GM21381 (cell line): ENCODE measurements at regions not wholly inside any gene's neighbourhood (a gene's known extent, or its start where the extent isn't known, plus 50 kb on each side); places are given as distances from the start of the nearest gene placed in this dataset.
"Not testable (repeated sequence)": the region's sequence is repeated elsewhere in the genome, so short reads cannot be mapped to it uniquely, and the experiment has no call there.

Experiments
- ATAC-seq: cut with Tn5 transposase; IDR thresholded peaks from one replicate; pipeline ENCODE4 v1.9.1; 2021; ENCODE audit warnings: mild to moderate bottlenecking, moderate library complexity; ENCODE audit not compliant: unreplicated experiment

DNA sequence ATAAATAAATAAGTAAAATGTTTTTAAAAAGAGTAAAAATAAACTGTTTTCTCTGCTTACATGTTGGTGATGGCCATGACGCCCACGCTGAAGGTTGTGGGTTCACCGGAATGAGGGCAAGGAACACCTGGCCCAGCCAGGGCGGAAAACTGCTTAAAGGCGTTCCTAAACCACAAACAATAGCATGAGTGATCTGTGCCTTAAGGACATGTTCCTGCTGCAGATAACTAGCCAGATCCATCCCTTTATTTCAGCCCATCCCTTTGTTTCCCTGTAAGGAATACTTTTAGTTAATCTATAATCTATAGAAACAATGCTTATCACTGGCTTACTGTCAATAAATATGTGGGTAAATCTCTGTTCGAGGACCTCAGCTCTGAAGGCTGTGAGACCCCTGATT, 63.3 kb upstream of the CEP78 start:
- not testable (repeated sequence) for ATAC-seq

GRCh38 chr9:78171651-78172050, 64.2 kb upstream of the CEP78 start:
- no peak for ATAC-seq

- ATAC-seq: no peak
Observed at GRCh38 chr9:78169125-78169524, 66.8 kb upstream of the CEP78 start.

GRCh38 chr9:78167356-78167755, 68.5 kb upstream of the CEP78 start:
- no peak for ATAC-seq

GRCh38 chr9:78163834-78164233, 72.0 kb upstream of the CEP78 start:
- ATAC-seq: no peak

- no peak for ATAC-seq
Observed at GRCh38 chr9:78158286-78158685, 77.6 kb upstream of the CEP78 start.

DNA sequence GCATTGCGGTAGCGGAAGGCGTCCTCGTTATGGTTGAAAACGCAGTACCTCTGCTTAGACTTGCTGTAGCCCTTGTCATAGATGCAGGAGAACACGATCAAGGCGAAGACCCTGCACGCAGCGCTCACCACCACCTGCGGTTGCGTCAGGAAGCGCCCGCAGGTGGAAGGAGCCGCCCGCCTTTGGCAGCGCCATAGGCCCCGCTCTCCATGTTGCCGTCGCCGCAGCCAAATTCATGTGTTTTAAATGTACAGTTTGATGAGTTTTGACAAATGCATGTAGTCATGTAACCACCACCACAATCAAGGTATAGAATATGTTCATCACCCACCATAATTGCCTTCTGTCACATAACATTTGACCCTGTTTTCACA, 84.9 kb upstream of the CEP78 start:
- ATAC-seq: no peak

GRCh38 chr9:78150312-78150982, 85.4 kb upstream of the CEP78 start:
- no peak for ATAC-seq

DNA sequence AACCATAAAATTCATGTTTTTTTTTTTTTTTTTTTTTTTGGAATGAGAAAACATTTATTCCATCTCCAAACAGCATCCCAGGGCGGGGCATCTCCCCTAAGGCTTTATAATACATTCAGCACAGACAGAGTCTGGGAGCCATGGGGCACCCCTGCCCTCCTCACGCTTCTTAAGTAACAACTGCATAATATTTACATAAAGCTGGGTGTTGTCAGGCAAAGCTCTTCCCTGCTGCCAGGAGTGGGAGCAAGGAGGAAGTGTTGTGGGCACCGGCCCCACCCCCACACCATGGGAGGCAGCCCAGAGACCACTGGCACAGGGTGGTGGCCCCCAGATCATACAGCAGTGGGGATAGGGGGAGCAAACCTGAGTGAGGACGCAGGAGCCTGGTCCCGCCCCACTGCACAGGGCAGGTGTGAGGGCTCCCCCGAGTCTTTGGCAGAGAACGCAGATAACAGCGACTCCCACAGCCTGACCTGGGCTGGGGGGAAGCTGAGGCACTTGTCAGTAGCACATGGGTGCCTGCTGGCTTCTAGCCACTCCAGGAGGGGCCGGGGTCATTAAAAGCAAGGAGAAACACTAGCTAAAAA, 86.1 kb upstream of the CEP78 start:
- ATAC-seq: no peak

DNA sequence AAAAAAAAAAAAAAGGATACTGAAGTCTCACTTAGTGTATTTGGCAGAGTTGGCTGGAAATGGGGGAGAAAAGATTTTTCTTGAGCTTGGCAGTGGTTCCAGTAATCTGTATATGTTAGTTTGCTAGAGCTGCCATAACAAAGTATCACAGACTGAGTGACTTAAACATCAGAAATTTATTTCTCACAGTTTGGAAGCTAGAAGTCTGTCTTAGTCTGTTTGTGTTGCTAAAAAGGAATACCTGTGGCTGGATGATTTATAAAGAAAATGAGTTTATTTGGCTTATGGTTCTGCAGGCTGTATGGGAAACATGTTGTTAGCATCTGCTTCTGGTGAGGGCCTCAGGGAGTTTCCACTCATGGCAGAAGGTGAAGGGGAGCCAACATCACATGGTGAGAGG, 89.6 kb upstream of the CEP78 start:
- no peak for ATAC-seq

- ATAC-seq: no peak
Observed at GRCh38 chr9:78144663-78145377, 91.1 kb upstream of the CEP78 start.

DNA sequence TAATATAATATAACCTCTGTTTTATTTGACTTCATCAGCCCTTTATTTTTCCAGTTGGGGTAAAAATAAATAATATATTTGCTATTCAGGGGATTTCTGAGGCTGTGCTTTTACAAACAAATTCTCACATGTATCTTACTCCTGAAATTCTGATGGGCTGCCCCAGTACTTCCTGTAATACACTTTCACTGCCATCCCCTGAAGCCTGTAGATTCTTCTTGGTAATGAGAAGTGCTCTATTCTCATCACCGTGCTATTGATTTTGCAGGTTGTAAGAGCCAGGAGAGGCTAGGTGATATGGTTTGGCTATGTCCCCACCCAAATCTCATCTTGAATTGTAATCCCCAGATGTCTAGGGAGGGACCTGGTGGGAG, 91.9 kb upstream of the CEP78 start:
- ATAC-seq: no peak

- no peak for ATAC-seq
Observed at GRCh38 chr9:78143281-78144007, 92.4 kb upstream of the CEP78 start.

DNA sequence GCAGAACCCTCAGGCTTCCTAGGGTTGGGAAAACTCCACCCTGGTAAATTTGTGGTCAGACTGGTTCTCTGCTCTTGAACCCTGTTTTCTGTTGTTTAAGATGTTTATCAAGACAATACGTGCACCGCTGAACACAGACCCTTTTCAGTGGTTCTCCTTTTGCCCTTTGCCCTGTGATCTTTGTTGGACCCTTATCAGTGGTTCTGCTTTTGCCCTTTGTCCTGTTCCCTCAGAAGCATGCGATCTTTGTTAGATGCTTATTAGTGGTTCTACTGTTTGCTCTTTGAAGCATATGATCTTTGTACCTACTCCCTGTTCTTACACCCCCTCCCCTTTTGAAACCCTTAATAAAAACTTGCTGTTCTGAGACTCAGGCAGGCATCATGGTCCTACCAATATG, 93.6 kb upstream of the CEP78 start:
- not testable (repeated sequence) for ATAC-seq

DNA sequence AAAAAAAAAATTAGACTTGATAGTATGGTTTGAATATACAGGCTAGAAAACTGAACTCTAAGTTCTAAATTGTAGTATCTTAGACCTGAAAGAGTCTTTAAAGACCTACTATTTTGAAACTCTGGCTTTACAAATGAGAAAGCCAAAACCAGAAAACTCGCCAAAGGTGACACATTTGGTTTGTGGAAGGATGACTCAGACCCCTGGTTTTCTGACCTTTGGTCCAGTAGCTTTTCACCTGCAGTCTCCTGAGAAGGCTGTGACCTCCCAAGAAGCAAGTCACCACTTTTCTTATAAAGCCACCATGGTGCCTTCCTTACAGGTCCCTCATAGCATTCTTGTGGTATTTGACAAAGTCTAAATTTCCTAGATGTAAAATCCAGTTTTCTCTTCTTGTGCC, 102.1 kb upstream of the CEP78 start:
- ATAC-seq: peak; percentile 79

DNA sequence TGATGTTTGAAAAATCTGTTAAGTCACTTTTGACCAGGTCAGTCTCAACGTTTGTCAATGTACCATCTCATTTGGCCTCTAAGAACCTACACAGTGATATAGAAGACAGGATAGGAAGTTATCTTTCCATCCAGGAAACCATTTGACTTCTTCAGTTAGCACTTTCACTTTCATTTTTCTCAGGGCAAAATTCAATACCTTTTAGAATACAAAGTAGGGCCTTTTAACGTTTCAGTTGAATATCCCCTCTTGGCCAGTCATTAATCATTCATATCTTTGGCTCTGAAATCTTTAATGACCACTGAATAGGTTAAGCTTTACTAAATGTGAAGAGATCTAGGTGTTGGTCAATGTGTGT, 101.1 kb upstream of the GNAQ start:
- ATAC-seq: no peak

DNA sequence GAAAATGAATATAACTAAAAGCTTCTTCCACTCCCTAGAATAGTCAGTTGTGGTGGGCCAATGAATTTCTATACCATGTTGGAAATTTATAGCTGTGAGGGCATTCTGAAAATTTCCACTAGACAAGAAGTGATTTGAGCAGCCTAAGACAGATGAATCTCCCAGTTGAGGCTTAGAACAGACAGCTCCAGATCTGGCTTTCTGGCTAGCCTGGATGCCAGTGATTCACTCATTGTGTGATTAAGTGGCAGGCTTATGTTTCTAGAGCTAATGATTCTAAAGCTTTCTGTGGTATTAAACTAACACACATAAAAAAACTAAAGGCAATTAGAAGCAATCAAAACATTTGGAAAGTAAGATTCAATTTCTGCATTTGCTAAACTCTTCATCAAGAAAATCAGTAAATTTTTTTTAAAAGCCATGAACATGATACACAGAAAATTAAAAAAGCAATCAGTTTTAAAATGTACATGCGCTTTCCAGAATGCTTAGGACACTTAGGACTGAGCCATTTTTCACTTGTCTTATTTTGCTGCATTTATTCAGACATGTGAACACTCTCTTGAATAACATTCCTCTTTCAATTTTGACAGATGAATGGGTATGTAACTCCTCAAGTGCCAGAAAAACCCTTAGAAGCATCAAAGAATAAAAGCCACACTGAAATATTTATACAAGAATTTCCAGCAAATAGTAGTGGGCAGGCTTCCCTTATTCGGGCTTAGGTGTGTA, 100.5 kb upstream of the GNAQ start:
- ATAC-seq: no peak

GRCh38 chr9:78130853-78131252, 99.2 kb upstream of the GNAQ start:
- no peak for ATAC-seq

GRCh38 chr9:78130004-78130403, 98.4 kb upstream of the GNAQ start:
- ATAC-seq: no peak

GRCh38 chr9:78127279-78128225, 95.9 kb upstream of the GNAQ start:
- no peak for ATAC-seq
